ENCODE measurements at regions not wholly inside any gene's neighbourhood (a gene's known extent, or its start where the extent isn't known, plus 50 kb on each side); places are given as distances from the start of the nearest gene placed in this dataset.

DNA sequence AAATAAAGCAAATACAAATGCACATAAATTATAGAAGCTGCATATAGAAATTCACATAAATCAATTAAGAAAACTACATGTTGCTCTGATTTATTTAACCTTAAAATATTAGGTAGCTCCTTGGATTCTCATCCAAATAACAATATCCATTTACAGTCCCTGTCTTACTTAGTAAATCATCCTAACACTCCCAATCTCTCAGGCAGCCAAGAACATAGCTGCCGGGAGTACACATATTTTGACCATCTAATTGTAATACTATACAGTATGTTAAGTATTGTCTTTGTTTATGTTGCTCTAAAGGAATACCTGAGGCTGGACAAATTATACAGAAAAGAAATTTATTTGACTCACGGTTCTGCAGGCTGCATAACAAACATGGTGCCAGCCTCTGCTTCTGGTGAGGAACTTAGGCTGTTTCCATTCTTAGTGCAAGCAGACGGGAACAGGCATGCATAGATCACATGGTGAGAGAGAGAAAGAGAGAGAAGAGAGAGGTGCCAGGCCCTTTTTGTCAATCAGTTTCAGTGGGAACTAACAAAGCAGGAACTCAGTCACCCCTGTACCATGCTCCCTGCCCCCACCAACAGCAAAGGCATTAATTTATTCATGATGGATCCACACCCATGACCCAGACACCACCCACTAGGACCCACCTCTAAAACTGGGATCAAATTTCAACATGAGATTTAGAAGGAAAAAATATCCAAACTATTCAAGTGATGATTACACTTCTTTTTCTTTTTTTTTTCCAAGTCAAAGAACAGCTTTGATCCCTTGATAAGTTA, 614.8 kb upstream of the TECRL start:
- TF ChIP-seq, protein P1, sequence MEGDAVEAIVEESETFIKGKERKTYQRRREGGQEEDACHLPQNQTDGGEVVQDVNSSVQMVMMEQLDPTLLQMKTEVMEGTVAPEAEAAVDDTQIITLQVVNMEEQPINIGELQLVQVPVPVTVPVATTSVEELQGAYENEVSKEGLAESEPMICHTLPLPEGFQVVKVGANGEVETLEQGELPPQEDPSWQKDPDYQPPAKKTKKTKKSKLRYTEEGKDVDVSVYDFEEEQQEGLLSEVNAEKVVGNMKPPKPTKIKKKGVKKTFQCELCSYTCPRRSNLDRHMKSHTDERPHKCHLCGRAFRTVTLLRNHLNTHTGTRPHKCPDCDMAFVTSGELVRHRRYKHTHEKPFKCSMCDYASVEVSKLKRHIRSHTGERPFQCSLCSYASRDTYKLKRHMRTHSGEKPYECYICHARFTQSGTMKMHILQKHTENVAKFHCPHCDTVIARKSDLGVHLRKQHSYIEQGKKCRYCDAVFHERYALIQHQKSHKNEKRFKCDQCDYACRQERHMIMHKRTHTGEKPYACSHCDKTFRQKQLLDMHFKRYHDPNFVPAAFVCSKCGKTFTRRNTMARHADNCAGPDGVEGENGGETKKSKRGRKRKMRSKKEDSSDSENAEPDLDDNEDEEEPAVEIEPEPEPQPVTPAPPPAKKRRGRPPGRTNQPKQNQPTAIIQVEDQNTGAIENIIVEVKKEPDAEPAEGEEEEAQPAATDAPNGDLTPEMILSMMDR (IDR thresholded peaks at IDR 0.05): no peak
- TF ChIP-seq POLR2A (IDR thresholded peaks at IDR 0.05): no peak

Data from breast epithelium (tissue), 3 donors.